IPS-20b (cell line): ENCODE measurements at regions not wholly inside any gene's neighbourhood (a gene's known extent, or its start where the extent isn't known, plus 50 kb on each side); places are given as distances from the start of the nearest gene placed in this dataset.

Experiments used
- H3K27ac ChIP-seq: one replicate; pipeline ENCODE4 v1.5.1; 2013; ENCODE audit warnings: low read length
- H3K27me3 ChIP-seq: 2 replicates; pipeline ENCODE4 v1.6.1; 2013; ENCODE audit warnings: mild to moderate bottlenecking, low read length, inconsistent platforms; ENCODE audit not compliant: insufficient read depth
- H3K36me3 ChIP-seq: 2 replicates; pipeline ENCODE4 v1.6.1; 2013; ENCODE audit warnings: low read depth, mild to moderate bottlenecking, inconsistent platforms, low read length, moderate library complexity; ENCODE audit not compliant: insufficient read depth
- H3K4me1 ChIP-seq: 2 replicates; pipeline ENCODE4 v1.6.1; 2013; ENCODE audit warnings: mild to moderate bottlenecking, control low read depth, inconsistent platforms, low read length, moderate library complexity; ENCODE audit not compliant: insufficient read depth
- H3K4me3 ChIP-seq: 2 replicates; pipeline ENCODE4 v1.5.1; 2013; ENCODE audit warnings: mild to moderate bottlenecking, low read length, inconsistent platforms
- H3K9ac ChIP-seq: 2 replicates; pipeline ENCODE4 v1.6.1; 2013; ENCODE audit warnings: low read depth, mild to moderate bottlenecking, inconsistent platforms, low read length, moderate library complexity
- H3K9me3 ChIP-seq: 2 replicates; pipeline ENCODE4 v1.6.1; 2013; ENCODE audit warnings: mild to moderate bottlenecking, low read depth, low read length, inconsistent platforms; ENCODE audit not compliant: insufficient read depth

- no peaks in the 10 kb centered on the region for H3K36me3 ChIP-seq
- H3K27me3 ChIP-seq = no peaks in the 10 kb centered on the region
- H3K9me3 ChIP-seq = no peaks in the 10 kb centered on the region
- H3K27ac ChIP-seq = no peak overlapping the region
- peaks cover 3% of the 10 kb centered on the region; the same call in 1 of the 2 replicates for H3K4me1 ChIP-seq
- H3K4me3 ChIP-seq = no peak overlapping the region
- H3K9ac ChIP-seq = no peak overlapping the region
Observed at GRCh38 chr10:120711860-120712259, 139.3 kb upstream of the WDR11 start.

DNA sequence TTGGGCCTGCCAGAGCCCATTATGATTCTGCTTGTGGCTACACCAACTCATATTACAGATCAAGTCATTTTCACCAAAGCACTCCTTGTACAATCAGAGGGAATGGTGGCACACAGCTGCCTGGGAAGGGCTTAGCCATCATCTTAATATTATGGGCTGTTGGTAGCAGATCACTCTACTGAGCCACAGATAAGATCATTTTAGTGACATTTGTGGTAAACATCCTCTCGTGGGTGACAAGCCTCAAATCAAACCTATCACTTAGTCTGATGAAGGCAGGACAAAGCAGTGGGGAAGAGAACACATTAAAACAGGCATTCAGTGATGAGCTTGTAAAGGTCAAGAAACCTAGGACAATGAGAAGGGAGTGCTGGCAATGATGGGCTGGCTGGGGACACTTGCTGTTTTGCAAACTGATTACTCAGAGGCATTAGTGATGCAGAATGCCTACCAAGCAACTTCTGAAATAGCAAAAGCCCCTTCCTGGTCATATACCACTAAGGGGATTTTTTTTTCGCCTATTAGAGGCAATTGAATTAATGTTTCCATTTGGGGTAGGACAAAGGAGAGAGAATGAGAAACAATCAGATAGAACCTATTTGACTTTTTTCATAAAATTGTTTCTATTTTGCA, 137.5 kb upstream of the WDR11 start:
- Histone ChIP-seq H3K27me3 (no peaks in the 10 kb centered on the region), H3K36me3 (no peaks in the 10 kb centered on the region), H3K4me1 (peaks cover 3% of the 10 kb centered on the region; the same call in 1 of the 2 replicates), H3K9ac (no peak overlapping the region), H3K27ac (no peak overlapping the region), H3K4me3 (no peak overlapping the region), H3K9me3 (no peaks in the 10 kb centered on the region)

GRCh38 chr10:120715171-120715570, 136.0 kb upstream of the WDR11 start:
- H3K36me3 ChIP-seq = no peaks in the 10 kb centered on the region
- H3K4me1 ChIP-seq = peaks cover 3% of the 10 kb centered on the region; the same call in 1 of the 2 replicates
- H3K4me3 ChIP-seq = no peak overlapping the region
- H3K27me3 ChIP-seq = no peaks in the 10 kb centered on the region
- H3K9ac ChIP-seq = no peak overlapping the region
- H3K9me3 ChIP-seq = no peaks in the 10 kb centered on the region
- no peak overlapping the region for H3K27ac ChIP-seq

DNA sequence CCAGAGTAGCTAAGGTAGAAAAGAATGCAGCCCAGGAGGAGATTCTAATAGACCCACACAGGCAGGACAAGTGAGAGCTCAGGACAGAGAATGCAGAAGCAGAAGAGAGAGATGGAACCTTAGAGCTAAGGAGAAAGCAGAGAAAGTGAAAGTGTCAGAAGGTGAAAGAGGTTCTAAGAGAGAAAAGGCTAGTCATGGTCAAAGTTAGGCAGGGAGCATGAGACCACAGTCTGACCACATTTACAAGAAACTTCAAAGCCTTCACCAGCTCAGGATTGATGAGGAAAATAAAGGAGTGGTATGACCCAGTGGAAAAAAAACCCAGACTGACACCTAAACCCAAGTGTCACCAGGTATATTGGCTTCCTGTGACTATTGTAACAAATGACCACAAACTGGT, 131.8 kb upstream of the WDR11 start:
- peaks cover 3% of the 10 kb centered on the region; the same call in 1 of the 2 replicates for H3K4me1 ChIP-seq
- H3K36me3 ChIP-seq = no peaks in the 10 kb centered on the region
- no peak overlapping the region for H3K4me3 ChIP-seq
- no peaks in the 10 kb centered on the region for H3K27me3 ChIP-seq
- H3K27ac ChIP-seq = no peak overlapping the region
- no peak overlapping the region for H3K9ac ChIP-seq
- H3K9me3 ChIP-seq = no peaks in the 10 kb centered on the region

DNA sequence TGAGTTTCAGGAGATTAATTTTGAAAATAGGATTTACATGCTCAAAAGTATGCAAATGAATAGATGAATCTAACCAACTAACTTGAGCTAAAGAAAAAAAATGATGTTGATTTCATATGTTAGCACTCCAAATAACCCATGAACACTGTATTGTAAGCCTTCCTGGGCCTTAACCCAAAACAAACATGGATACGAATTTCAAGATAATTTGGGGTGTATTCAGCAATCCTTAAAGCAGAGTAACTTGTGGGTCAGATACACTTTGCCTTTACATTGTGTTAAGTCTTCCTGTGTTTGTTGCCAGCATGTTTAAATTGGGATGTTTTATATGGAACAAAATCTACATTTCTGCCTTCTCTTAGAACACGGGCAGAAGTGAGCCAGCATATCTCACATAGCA, 124.2 kb upstream of the WDR11 start:
- Histone ChIP-seq H3K9ac (no peak overlapping the region), H3K27me3 (no peaks in the 10 kb centered on the region), H3K4me3 (no peak overlapping the region), H3K4me1 (no peaks in the 10 kb centered on the region), H3K36me3 (no peaks in the 10 kb centered on the region), H3K9me3 (no peaks in the 10 kb centered on the region), H3K27ac (no peak overlapping the region)

DNA sequence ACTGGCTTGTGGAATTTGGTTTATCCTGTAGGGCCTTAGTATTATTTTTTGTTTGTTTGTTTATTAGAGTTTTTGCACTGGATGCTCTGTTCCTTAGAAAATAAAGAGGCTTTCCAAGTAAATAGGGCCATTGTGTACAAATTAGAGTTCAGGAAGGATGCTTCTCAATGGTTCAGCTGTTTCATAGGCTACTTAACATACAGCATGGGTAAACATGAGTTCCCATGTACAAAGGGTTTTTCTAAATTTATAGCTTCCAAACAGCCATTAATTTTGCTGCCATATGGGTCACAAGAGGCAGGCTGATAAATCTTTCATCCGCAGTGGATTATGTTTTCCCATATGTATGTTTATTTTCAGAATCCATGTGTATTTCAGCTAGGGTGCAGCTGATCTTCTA, 121.6 kb upstream of the WDR11 start:
- Histone ChIP-seq H3K4me3 (no peak overlapping the region), H3K36me3 (no peaks in the 10 kb centered on the region), H3K27me3 (no peaks in the 10 kb centered on the region), H3K9ac (no peak overlapping the region), H3K4me1 (no peaks in the 10 kb centered on the region), H3K27ac (no peak overlapping the region), H3K9me3 (no peaks in the 10 kb centered on the region)

DNA sequence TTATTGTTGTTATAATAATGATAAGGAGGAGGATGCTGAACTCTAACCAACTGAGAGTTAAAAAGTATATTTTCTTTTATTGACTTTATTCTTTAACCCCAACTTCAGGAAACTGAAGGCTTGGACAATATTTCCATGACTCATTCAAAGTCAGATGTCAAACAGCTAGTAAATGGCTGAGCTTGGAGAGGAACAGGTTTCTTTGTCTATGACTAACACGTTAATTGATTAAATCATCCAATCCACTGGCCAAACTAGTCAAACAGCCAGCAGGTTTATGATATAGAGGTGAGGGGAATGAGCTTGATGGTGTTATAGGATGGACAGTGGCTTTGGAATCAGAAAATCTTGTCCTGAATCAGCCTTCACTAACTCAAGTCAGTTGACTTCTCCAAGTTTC, 119.1 kb upstream of the WDR11 start:
- no peaks in the 10 kb centered on the region for H3K4me1 ChIP-seq
- no peak overlapping the region for H3K9ac ChIP-seq
- no peaks in the 10 kb centered on the region for H3K36me3 ChIP-seq
- H3K4me3 ChIP-seq = no peak overlapping the region
- H3K27ac ChIP-seq = no peak overlapping the region
- no peaks in the 10 kb centered on the region for H3K9me3 ChIP-seq
- H3K27me3 ChIP-seq = no peaks in the 10 kb centered on the region

DNA sequence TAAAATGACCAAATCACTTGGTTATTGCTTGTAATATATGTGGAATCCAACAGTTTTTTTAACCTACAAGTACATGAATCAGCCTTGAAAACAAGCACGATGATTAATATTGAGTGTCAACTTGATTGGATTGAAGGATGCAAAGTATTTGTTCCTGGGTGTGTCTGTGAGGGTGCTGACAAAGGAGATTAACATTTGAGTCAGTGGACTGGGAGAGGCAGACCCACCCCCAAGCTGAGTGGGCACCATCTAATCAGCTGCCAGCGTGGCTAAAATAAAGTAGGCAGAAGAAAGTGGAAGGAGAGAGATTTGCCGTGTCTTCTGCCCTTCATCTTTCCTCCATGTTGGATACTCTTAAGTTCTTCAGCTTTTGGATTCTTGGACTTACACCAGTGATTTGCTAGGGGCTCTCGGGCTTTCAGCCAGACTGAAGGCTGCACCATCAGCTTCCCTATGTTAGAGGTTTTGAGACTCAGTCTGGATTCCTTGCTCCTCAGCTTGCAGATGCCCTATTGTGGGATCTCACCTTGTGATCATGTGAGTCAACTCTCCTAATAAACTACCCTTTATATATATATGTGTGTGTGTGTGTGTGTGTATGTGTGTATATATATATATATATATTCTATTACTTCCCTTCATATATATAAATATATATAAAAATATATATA, 118.4 kb upstream of the WDR11 start:
- no peaks in the 10 kb centered on the region for H3K9me3 ChIP-seq
- no peak overlapping the region for H3K27ac ChIP-seq
- H3K4me1 ChIP-seq = no peaks in the 10 kb centered on the region
- no peak overlapping the region for H3K9ac ChIP-seq
- H3K27me3 ChIP-seq = no peaks in the 10 kb centered on the region
- H3K36me3 ChIP-seq = no peaks in the 10 kb centered on the region
- no peak overlapping the region for H3K4me3 ChIP-seq

DNA sequence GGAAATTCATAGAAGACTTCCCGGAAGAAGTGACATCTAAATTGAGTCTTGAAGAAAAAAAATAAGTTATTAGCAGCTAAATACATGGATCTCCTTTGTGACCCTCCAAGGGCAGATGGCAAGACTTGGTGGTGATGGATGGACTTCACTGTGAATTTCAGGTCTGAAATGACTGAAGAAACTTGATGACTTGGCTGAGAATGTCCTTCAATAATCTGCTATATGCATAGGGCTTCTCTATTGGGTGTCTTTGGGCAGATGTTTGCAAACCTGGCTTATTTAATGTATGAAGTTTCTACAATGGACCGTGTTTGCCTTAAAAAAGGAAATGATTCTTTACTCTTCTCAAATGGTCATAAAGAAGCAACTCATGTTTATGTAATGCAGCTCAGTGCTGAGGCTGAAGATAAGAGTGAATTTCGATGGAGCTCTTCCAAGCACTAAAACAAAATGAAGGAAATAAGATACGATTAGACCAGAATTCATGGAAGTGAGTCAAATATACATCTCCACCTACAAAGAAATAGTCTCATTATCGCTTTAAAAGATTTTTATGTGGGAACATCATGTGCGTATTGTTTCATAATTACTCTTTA, 116.6 kb upstream of the WDR11 start:
- H3K27me3 ChIP-seq = no peaks in the 10 kb centered on the region
- no peaks in the 10 kb centered on the region for H3K9me3 ChIP-seq
- no peak overlapping the region for H3K4me3 ChIP-seq
- H3K36me3 ChIP-seq = no peaks in the 10 kb centered on the region
- no peaks in the 10 kb centered on the region for H3K4me1 ChIP-seq
- no peak overlapping the region for H3K9ac ChIP-seq
- H3K27ac ChIP-seq = no peak overlapping the region

GRCh38 chr10:120735315-120735714, 115.8 kb upstream of the WDR11 start:
- H3K27ac ChIP-seq = no peak overlapping the region
- H3K9ac ChIP-seq = no peak overlapping the region
- no peaks in the 10 kb centered on the region for H3K36me3 ChIP-seq
- no peaks in the 10 kb centered on the region for H3K4me1 ChIP-seq
- H3K9me3 ChIP-seq = no peaks in the 10 kb centered on the region
- no peaks in the 10 kb centered on the region for H3K27me3 ChIP-seq
- H3K4me3 ChIP-seq = no peak overlapping the region

GRCh38 chr10:120735773-120736371, 115.3 kb upstream of the WDR11 start:
- no peaks in the 10 kb centered on the region for H3K9me3 ChIP-seq
- H3K36me3 ChIP-seq = no peaks in the 10 kb centered on the region
- H3K9ac ChIP-seq = no peak overlapping the region
- no peak overlapping the region for H3K4me3 ChIP-seq
- no peak overlapping the region for H3K27ac ChIP-seq
- H3K4me1 ChIP-seq = no peaks in the 10 kb centered on the region
- H3K27me3 ChIP-seq = no peaks in the 10 kb centered on the region

DNA sequence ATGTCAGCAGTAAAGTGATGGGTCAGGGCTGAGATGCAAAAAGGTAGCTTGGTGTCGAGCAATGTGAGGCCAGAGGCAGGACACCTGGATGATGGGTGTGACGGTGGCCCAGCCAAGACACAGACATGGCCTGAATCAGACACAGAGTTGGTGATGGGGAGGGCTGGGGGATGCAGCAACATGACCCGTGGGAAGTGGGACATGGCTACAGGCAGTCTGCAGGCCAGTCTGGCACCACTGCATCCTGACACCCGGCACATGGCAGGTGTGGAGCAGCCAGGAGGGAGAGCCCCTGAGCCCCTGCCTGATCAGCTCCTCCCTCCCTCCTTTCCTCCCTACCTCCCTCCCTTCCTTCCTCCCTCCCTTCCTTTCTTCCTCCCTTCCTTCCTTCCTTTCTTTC, 114.8 kb upstream of the WDR11 start:
- Histone ChIP-seq H3K27me3 (no peaks in the 10 kb centered on the region), H3K4me1 (no peaks in the 10 kb centered on the region), H3K9ac (no peak overlapping the region), H3K4me3 (no peak overlapping the region), H3K36me3 (no peaks in the 10 kb centered on the region), H3K27ac (no peak overlapping the region), H3K9me3 (no peaks in the 10 kb centered on the region)
